ENCODE measurements at regions not wholly inside any gene's neighbourhood (a gene's known extent, or its start where the extent isn't known, plus 50 kb on each side); places are given as distances from the start of the nearest gene placed in this dataset.
"Not testable (repeated sequence)": the region's sequence is repeated elsewhere in the genome, so short reads cannot be mapped to it uniquely, and the experiment has no call there.

- not testable (repeated sequence) for ATAC-seq, H3K4me1 Mint-ChIP-seq, H3K4me3 Mint-ChIP-seq, H3K9me3 Mint-ChIP-seq, H3K36me3 Mint-ChIP-seq, H3K27ac Mint-ChIP-seq, H3K27me3 Mint-ChIP-seq
Observed at GRCh38 chr9:78172610-78173009, 63.3 kb upstream of the CEP78 start.

- Mint-ChIP-seq H3K4me3 (no peak overlapping the region), H3K27me3 (no peaks in the 10 kb centered on the region), H3K4me1 (no peaks in the 10 kb centered on the region), H3K36me3 (peaks cover 9% of the 10 kb centered on the region), H3K27ac (no peak overlapping the region), H3K9me3 (peaks cover 6% of the 10 kb centered on the region)
- no peak for ATAC-seq
Observed at GRCh38 chr9:78171651-78172050, 64.2 kb upstream of the CEP78 start.

GRCh38 chr9:78169125-78169524 is 66.8 kb upstream of the CEP78 start:
- Mint-ChIP-seq H3K9me3 (peaks cover 9% of the 10 kb centered on the region), H3K36me3 (peaks cover 10% of the 10 kb centered on the region), H3K4me1 (no peaks in the 10 kb centered on the region), H3K27me3 (peaks cover 7% of the 10 kb centered on the region), H3K4me3 (no peak overlapping the region), H3K27ac (no peak overlapping the region)
- ATAC-seq = no peak

- Mint-ChIP-seq H3K9me3 (peaks cover 12% of the 10 kb centered on the region), H3K36me3 (peaks cover 11% of the 10 kb centered on the region), H3K27me3 (peaks cover 17% of the 10 kb centered on the region), H3K4me3 (no peak overlapping the region), H3K4me1 (no peaks in the 10 kb centered on the region), H3K27ac (no peak overlapping the region)
- ATAC-seq = no peak
Observed at GRCh38 chr9:78167356-78167755, 68.5 kb upstream of the CEP78 start.

- no peak overlapping the region for H3K27ac Mint-ChIP-seq
- no peak for ATAC-seq
- no peaks in the 10 kb centered on the region for H3K4me1 Mint-ChIP-seq
- H3K9me3 Mint-ChIP-seq = peaks cover 12% of the 10 kb centered on the region
- no peak overlapping the region for H3K4me3 Mint-ChIP-seq
- H3K27me3 Mint-ChIP-seq = peaks cover 30% of the 10 kb centered on the region
- peaks cover 11% of the 10 kb centered on the region for H3K36me3 Mint-ChIP-seq
Observed at GRCh38 chr9:78163834-78164233, 72.0 kb upstream of the CEP78 start.

GRCh38 chr9:78158286-78158685 is 77.6 kb upstream of the CEP78 start:
- Mint-ChIP-seq H3K27ac (no peak overlapping the region), H3K36me3 (peaks cover 2% of the 10 kb centered on the region), H3K9me3 (peaks cover 5% of the 10 kb centered on the region), H3K4me3 (no peak overlapping the region), H3K27me3 (peaks cover 40% of the 10 kb centered on the region), H3K4me1 (no peaks in the 10 kb centered on the region)
- ATAC-seq = no peak

- no peak overlapping the region for H3K27ac Mint-ChIP-seq
- H3K4me3 Mint-ChIP-seq = no peak overlapping the region
- ATAC-seq = peak; percentile 16
- H3K27me3 Mint-ChIP-seq = peaks cover 23% of the 10 kb centered on the region
- H3K36me3 Mint-ChIP-seq = no peaks in the 10 kb centered on the region
- no peaks in the 10 kb centered on the region for H3K9me3 Mint-ChIP-seq
- H3K4me1 Mint-ChIP-seq = peaks cover 13% of the 10 kb centered on the region
Observed at GRCh38 chr9:78150983-78151356, 84.9 kb upstream of the CEP78 start.

GRCh38 chr9:78150312-78150982 is 85.4 kb upstream of the CEP78 start:
- no peak overlapping the region for H3K27ac Mint-ChIP-seq
- peaks cover 13% of the 10 kb centered on the region for H3K4me1 Mint-ChIP-seq
- H3K36me3 Mint-ChIP-seq = no peaks in the 10 kb centered on the region
- peaks cover 23% of the 10 kb centered on the region for H3K27me3 Mint-ChIP-seq
- ATAC-seq = peak; percentile 63
- H3K4me3 Mint-ChIP-seq = peak overlapping the region; percentile 21
- no peaks in the 10 kb centered on the region for H3K9me3 Mint-ChIP-seq

GRCh38 chr9:78149702-78150291 is 86.1 kb upstream of the CEP78 start:
- H3K27me3 Mint-ChIP-seq = peaks cover 18% of the 10 kb centered on the region
- no peaks in the 10 kb centered on the region for H3K36me3 Mint-ChIP-seq
- peak overlapping the region; percentile 21 for H3K4me3 Mint-ChIP-seq
- ATAC-seq = peak; percentile 39
- H3K4me1 Mint-ChIP-seq = peaks cover 17% of the 10 kb centered on the region
- H3K9me3 Mint-ChIP-seq = no peaks in the 10 kb centered on the region
- H3K27ac Mint-ChIP-seq = no peak overlapping the region

- Mint-ChIP-seq H3K4me3 (no peak overlapping the region), H3K27me3 (peaks cover 9% of the 10 kb centered on the region), H3K9me3 (peaks cover 13% of the 10 kb centered on the region), H3K4me1 (peaks cover 25% of the 10 kb centered on the region), H3K27ac (no peak overlapping the region), H3K36me3 (peaks cover 6% of the 10 kb centered on the region)
- ATAC-seq = no peak
Observed at GRCh38 chr9:78146241-78146640, 89.6 kb upstream of the CEP78 start.

GRCh38 chr9:78144663-78145377 is 91.1 kb upstream of the CEP78 start:
- peaks cover 6% of the 10 kb centered on the region for H3K36me3 Mint-ChIP-seq
- H3K27ac Mint-ChIP-seq = no peak overlapping the region
- no peak overlapping the region for H3K4me3 Mint-ChIP-seq
- peaks cover 15% of the 10 kb centered on the region for H3K9me3 Mint-ChIP-seq
- no peak for ATAC-seq
- H3K27me3 Mint-ChIP-seq = peaks cover under 1% of the 10 kb centered on the region
- peaks cover 14% of the 10 kb centered on the region for H3K4me1 Mint-ChIP-seq

- Mint-ChIP-seq H3K27ac (no peak overlapping the region), H3K4me3 (no peak overlapping the region), H3K27me3 (no peaks in the 10 kb centered on the region), H3K36me3 (peaks cover 6% of the 10 kb centered on the region), H3K9me3 (peaks cover 19% of the 10 kb centered on the region), H3K4me1 (peaks cover 12% of the 10 kb centered on the region)
- ATAC-seq = peak; percentile 16
Observed at GRCh38 chr9:78144008-78144381, 91.9 kb upstream of the CEP78 start.

GRCh38 chr9:78143281-78144007 is 92.4 kb upstream of the CEP78 start:
- Mint-ChIP-seq H3K27me3 (no peaks in the 10 kb centered on the region), H3K9me3 (peaks cover 19% of the 10 kb centered on the region), H3K36me3 (peaks cover 6% of the 10 kb centered on the region), H3K4me1 (peaks cover 12% of the 10 kb centered on the region), H3K27ac (no peak overlapping the region), H3K4me3 (no peak overlapping the region)
- no peak for ATAC-seq

- H3K27me3 Mint-ChIP-seq, H3K27ac Mint-ChIP-seq, H3K4me3 Mint-ChIP-seq, ATAC-seq: not testable (repeated sequence)
- Mint-ChIP-seq H3K9me3 (peaks cover 23% of the 10 kb centered on the region), H3K36me3 (peaks cover 11% of the 10 kb centered on the region), H3K4me1 (peaks cover 12% of the 10 kb centered on the region)
Observed at GRCh38 chr9:78142264-78142663, 93.6 kb upstream of the CEP78 start.

GRCh38 chr9:78133751-78134150 is 102.1 kb upstream of the CEP78 start:
- Mint-ChIP-seq H3K4me3 (no peak overlapping the region), H3K4me1 (peaks cover 8% of the 10 kb centered on the region), H3K36me3 (peaks cover 5% of the 10 kb centered on the region), H3K27me3 (peaks cover 24% of the 10 kb centered on the region), H3K27ac (no peak overlapping the region), H3K9me3 (peaks cover 6% of the 10 kb centered on the region)
- no peak for ATAC-seq

All from stimulated activated memory B cell treated with anti-CD40 and anti-IgM and Interleukin-4, amounts not matched to agents 10 μg/mL and 1 μg/mL and 100 μg/mL, for 72 hours (primary cell).